Natural killer cell treated with Interleukin-12 subunit alpha and Interleukin-12 subunit beta and Interleukin-15 and Interleukin-18, amount 100 ng/mL, for 72 hours (primary cell): ENCODE measurements at regions not wholly inside any gene's neighbourhood (a gene's known extent, or its start where the extent isn't known, plus 50 kb on each side); places are given as distances from the start of the nearest gene placed in this dataset.

ENCODE experiments used
- ATAC-seq, 2 donors: fragments of 150-1000 bp; cut with Tn5 transposase in 1 of 2; sonication (Bioruptor Pico), chemical (Tn5 transposase) in 1 of 2; 2 replicates each; pipeline ENCODE4 v1.10.0; 2021
- DNase-seq: peaks from one replicate; pipeline ENCODE4 v3.0.0; 2022; ENCODE audit warnings: low spot score
- H3K27ac Mint-ChIP-seq, 2 donors: 1 replicate in 1 of 2; 2 replicates in 1 of 2; pipeline ENCODE4 v1.8.0; 2022; ENCODE audit warnings: mixed read lengths in 2 of 2, mild to moderate bottlenecking in 1 of 2, moderate library complexity in 1 of 2
- H3K27me3 Mint-ChIP-seq, 2 donors: 1 replicate in 1 of 2; 2 replicates in 1 of 2; pipeline ENCODE4 v1.8.0; 2022; ENCODE audit warnings: mixed read lengths in 2 of 2
- H3K36me3 Mint-ChIP-seq: one replicate; pipeline ENCODE4 v1.8.0; 2022; ENCODE audit warnings: mixed read lengths
- H3K4me1 Mint-ChIP-seq, 2 donors: 1 replicate in 1 of 2; 2 replicates in 1 of 2; pipeline ENCODE4 v1.8.0; 2022; ENCODE audit warnings: low read depth in 2 of 2, mixed read lengths in 2 of 2, mild to moderate bottlenecking in 1 of 2
- H3K4me3 Mint-ChIP-seq: one replicate; pipeline ENCODE4 v1.8.0; 2022; ENCODE audit warnings: mixed read lengths
- H3K9me3 Mint-ChIP-seq: 2 replicates; pipeline ENCODE4 v1.8.0; 2022; ENCODE audit warnings: mixed read lengths

DNA sequence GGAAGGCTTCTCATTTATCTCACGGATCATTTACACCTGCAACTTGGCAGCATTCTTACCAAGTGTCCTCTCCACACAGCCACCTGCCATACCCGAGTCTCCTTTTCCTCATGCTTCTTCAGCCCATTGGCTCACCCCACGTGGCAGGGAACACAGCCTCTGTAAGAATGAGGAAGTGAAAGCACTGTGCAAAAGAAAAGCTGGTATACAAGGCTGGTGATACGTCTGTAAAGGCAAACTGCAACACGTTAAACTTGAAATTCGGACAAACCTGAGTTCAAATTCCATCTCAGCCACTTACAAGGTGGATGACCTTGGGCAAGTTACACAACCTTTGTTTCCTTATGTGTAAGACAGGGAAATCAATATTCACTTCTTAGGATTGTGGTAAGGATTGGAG lies 164.0 kb upstream of the RASGEF1B start:
- no peaks in the 10 kb centered on the region for H3K27me3 Mint-ChIP-seq
- H3K4me1 Mint-ChIP-seq = no peaks in the 10 kb centered on the region
- no peak overlapping the region for H3K27ac Mint-ChIP-seq
- H3K4me3 Mint-ChIP-seq = no peak overlapping the region
- DNase-seq (no peak), ATAC-seq (no peak)
- no peaks in the 10 kb centered on the region for H3K36me3 Mint-ChIP-seq
- H3K9me3 Mint-ChIP-seq = no peaks in the 10 kb centered on the region

DNA sequence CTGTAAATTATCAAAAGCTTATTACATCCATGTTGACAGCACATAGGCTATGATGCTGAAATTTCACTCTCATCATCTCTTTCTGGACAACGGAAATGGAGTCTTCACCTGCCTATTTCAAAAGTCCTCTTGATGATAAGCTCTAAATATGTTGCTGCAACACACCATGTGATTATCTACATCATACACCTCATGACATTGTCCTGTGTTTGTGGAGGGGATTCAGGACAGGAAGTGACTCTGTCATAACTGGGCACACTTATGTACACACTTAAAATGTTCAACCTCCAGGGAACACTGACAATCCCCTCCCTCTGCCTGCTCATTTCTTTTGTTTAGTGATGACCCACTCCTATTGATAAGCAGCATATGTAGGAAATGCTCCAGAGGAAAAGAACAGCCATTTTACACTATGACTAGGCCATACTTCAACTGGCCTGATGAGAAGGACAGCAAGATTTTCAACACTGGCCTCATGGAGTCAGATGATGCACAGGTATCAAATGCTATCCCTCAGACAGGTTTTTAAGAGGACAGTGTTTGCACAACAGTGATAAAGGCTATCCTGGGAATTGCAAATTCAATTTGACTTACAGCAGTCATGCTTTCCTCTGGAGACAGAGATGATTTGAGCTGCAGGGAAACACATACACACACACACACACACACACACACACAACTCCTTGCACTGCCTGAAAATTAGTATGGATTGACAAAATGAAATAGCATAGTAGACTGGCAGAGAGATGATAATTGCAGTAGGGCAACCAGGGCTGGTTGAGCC lies 163.3 kb upstream of the RASGEF1B start:
- H3K4me1 Mint-ChIP-seq = no peaks in the 10 kb centered on the region
- ATAC-seq = no peak
- DNase-seq = no peak
- H3K27ac Mint-ChIP-seq = no peak overlapping the region
- H3K9me3 Mint-ChIP-seq = no peaks in the 10 kb centered on the region
- no peaks in the 10 kb centered on the region for H3K27me3 Mint-ChIP-seq
- H3K36me3 Mint-ChIP-seq = no peaks in the 10 kb centered on the region
- no peak overlapping the region for H3K4me3 Mint-ChIP-seq

DNA sequence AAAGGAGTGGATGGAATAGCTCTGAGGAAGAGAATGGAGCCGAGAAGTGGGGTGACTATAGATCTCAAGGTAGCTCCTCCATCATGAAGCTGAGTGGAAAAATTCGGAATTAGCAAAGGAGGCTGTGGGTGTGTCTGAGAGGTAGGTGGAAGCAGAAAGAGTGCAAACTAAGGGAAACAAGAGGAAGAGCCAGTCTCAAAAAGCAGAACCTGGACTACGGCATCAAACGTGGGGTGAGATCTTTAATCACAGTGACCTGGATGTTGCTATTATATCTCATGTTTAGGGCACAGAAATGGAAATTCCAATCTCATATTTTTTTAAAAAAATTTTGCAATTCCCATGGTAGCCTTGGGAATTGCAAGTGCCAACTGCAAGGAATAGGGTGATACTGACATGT lies 162.5 kb upstream of the RASGEF1B start:
- Mint-ChIP-seq H3K4me1 (no peaks in the 10 kb centered on the region), H3K27me3 (no peaks in the 10 kb centered on the region), H3K36me3 (no peaks in the 10 kb centered on the region), H3K27ac (no peak overlapping the region), H3K9me3 (no peaks in the 10 kb centered on the region), H3K4me3 (no peak overlapping the region)
- DNase-seq = no peak
- no peak for ATAC-seq

DNA sequence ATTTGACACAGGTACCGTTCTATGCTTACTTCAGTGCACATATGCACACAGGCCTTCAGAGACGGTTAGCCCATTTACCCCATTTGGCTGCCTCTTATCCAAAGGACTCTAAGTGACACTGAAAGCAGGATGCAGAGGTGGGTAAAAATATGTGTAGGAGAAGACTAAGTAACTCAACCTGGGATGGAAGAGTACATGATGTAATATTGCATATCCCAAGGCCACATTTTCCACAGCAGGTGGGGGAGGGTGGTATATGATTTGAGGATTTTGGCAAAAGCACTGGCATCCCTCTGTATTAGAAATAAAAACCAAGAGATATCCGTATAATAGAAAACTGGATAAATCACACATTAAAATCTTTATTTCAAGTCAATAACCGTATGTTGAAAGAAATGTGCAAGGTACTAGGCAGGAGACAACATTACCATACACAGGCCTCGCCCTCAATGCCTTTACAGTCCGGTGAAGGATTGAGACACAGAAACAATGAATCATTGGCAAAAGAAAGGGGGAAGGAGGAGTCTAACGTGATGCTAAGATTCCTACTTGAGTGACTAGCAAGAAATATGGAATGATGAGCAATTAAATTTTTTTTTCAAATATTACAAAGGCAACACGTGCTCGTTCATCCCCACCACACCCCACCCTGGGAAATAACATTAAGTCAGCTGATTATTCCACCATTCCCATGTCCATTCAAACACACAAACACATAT lies 161.0 kb upstream of the RASGEF1B start:
- H3K9me3 Mint-ChIP-seq = no peaks in the 10 kb centered on the region
- H3K27ac Mint-ChIP-seq = no peak overlapping the region
- DNase-seq = no peak
- H3K4me3 Mint-ChIP-seq = no peak overlapping the region
- H3K36me3 Mint-ChIP-seq = no peaks in the 10 kb centered on the region
- ATAC-seq = no peak
- H3K27me3 Mint-ChIP-seq = no peaks in the 10 kb centered on the region
- H3K4me1 Mint-ChIP-seq = no peaks in the 10 kb centered on the region

DNA sequence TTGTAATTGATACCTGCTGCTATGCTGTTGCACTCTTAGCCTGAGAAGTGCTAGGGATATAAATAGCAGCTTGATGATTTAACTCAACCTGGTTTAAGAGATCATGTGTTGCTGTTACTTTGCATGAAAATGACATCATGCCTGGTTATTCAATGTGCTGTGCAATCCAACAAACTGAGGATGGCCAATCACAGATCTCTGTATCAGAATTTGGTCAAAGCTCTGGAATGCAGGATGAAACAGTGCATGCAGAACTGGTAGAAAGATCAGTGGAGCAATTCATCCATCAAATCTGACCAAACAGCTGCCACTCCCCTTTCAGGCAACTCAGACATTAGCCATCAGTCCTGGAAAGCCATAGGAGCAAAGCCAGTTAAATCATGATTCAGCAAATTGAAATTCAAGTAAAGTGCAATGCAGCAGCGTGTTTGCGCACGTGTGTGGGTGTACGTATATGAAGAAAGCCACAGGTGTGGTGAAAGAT lies 160.3 kb upstream of the RASGEF1B start:
- H3K4me1 Mint-ChIP-seq = no peaks in the 10 kb centered on the region
- no peaks in the 10 kb centered on the region for H3K9me3 Mint-ChIP-seq
- DNase-seq (no peak), ATAC-seq (no peak)
- no peaks in the 10 kb centered on the region for H3K27me3 Mint-ChIP-seq
- no peaks in the 10 kb centered on the region for H3K36me3 Mint-ChIP-seq
- no peak overlapping the region for H3K4me3 Mint-ChIP-seq
- no peak overlapping the region for H3K27ac Mint-ChIP-seq

DNA sequence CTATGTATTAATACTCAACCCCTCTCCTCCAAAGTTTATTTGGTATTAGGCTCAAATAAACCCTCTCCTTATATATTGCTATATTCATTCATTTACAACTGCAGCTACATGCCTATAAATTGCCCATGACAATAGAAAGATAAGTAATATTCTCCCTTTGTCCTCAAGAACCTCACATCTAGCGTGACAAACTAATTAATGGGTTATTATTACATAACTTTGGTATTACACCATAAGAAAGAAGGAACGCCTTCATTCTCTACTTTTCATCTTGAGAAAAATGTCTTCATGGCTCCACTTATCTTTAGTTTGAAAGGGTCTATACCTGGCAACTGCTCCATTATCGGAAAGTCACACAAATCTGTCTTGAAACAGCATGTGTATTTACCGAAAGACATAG lies 157.7 kb upstream of the RASGEF1B start:
- ATAC-seq (no peak), DNase-seq (no peak)
- H3K4me1 Mint-ChIP-seq = no peaks in the 10 kb centered on the region
- no peaks in the 10 kb centered on the region for H3K36me3 Mint-ChIP-seq
- H3K9me3 Mint-ChIP-seq = no peaks in the 10 kb centered on the region
- H3K27ac Mint-ChIP-seq = no peak overlapping the region
- no peaks in the 10 kb centered on the region for H3K27me3 Mint-ChIP-seq
- H3K4me3 Mint-ChIP-seq = no peak overlapping the region

DNA sequence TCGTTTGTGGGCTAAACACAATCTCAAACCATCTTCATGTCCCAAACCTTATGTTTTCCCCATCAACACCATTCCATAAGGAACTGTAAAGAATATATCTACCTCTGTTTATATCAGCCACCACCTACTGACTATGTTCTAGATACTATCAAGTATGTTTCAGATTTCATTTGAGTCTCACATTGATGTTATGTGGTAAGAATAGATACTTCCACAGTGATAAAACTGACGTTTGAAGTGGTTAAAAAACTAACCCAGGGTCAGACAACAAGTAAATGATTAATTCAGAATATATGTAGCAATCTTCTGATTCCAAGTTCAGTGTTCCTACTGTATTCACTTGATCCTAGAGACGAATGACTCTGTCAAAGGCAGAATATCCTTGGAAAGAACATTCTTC lies 156.8 kb upstream of the RASGEF1B start:
- Mint-ChIP-seq H3K4me1 (no peaks in the 10 kb centered on the region), H3K4me3 (no peak overlapping the region), H3K36me3 (no peaks in the 10 kb centered on the region), H3K27ac (no peak overlapping the region), H3K27me3 (no peaks in the 10 kb centered on the region), H3K9me3 (no peaks in the 10 kb centered on the region)
- DNase-seq (no peak), ATAC-seq (no peak)

DNA sequence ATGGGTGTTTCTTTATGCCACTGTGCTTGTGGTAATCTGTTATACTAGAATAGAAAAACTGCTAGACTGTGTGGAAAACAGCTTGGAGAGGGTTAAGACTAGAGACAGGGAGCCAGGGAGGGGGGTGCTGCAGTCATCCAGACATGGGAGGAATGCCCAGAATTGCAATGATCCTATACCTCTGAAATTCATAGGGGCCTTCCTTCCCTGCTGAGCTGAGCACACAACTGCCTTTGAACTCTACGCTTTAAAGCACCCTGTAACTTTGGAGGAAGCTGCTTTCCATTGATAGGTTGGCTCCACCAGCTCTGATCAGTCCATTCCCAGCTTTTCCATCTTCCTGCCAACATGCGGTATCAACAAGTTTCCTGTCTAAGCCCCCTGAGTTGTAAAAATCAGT lies 155.9 kb upstream of the RASGEF1B start:
- no peaks in the 10 kb centered on the region for H3K9me3 Mint-ChIP-seq
- H3K27me3 Mint-ChIP-seq = no peaks in the 10 kb centered on the region
- H3K27ac Mint-ChIP-seq = no peak overlapping the region
- DNase-seq (no peak), ATAC-seq (no peak)
- H3K36me3 Mint-ChIP-seq = no peaks in the 10 kb centered on the region
- no peak overlapping the region for H3K4me3 Mint-ChIP-seq
- no peaks in the 10 kb centered on the region for H3K4me1 Mint-ChIP-seq

DNA sequence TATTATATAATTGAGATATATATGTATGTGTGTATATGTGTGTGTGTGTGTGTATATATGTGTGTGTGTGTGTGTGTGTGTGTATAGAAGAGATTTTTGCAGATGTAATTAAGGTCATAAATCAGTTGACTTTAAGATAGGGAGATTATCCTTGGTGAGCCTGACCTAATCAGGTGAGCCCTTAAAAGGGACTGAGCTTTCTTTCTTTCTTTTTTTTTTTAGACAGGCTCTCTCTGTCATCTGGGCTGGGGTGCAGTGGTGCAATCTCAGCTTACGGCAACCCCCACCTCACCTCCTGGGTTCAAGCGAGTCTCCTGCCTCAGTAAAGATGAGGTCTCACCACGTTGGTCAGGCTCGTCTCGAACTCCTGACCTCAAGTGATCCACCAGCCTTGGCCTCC lies 155.1 kb upstream of the RASGEF1B start:
- Mint-ChIP-seq H3K27ac (no peak overlapping the region), H3K4me3 (no peak overlapping the region), H3K27me3 (no peaks in the 10 kb centered on the region), H3K4me1 (no peaks in the 10 kb centered on the region), H3K36me3 (no peaks in the 10 kb centered on the region), H3K9me3 (no peaks in the 10 kb centered on the region)
- DNase-seq (no peak), ATAC-seq (no peak)

DNA sequence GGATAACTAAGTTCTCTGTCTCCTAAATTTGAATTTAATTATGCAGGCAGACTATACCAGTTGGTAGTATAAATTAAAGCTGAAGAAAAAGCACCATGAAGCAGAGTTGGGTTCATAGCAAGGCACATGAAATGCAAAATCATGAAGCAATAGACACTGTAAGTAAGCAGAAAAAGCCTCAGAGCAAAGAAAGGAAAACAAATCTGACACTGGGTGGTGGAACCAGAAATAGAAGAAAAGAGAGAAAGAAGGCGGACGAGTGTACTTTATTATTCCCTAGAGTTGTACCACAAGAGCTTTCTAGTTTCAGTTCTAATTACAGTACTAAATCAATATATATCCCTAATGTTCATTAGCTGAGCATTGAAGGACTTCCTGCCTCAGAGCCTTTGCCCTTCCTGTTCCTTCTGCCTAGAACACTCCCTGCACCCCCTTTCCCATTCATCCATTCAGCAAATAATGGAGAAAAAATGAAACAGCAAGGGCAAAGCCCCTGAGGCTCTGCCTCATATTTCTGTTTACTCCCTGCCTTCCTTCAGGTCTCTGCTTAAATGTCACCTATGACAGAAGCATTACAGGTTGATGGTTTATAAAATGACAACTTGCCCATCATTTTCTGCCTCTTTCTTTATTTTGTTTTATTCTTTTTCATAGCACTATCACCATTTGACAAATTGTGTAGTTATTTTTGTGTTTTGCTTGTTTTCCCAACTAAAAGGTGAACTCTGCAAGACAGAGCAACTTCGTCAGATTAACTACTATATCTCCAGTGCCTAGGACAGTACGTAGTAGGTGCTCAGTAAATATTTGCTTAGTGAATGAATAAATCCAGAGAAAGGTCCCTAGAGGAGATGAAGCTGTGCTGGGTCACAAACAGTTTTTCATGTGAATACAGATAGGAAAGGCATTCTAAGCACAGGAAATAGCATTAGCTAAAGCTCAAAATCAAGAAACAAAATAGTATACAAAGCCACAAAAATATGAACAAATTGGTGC lies 154.0 kb upstream of the RASGEF1B start:
- Mint-ChIP-seq H3K27ac (no peak overlapping the region), H3K9me3 (no peaks in the 10 kb centered on the region), H3K4me3 (no peak overlapping the region), H3K36me3 (no peaks in the 10 kb centered on the region), H3K4me1 (no peaks in the 10 kb centered on the region), H3K27me3 (no peaks in the 10 kb centered on the region)
- ATAC-seq (no peak), DNase-seq (no peak)

DNA sequence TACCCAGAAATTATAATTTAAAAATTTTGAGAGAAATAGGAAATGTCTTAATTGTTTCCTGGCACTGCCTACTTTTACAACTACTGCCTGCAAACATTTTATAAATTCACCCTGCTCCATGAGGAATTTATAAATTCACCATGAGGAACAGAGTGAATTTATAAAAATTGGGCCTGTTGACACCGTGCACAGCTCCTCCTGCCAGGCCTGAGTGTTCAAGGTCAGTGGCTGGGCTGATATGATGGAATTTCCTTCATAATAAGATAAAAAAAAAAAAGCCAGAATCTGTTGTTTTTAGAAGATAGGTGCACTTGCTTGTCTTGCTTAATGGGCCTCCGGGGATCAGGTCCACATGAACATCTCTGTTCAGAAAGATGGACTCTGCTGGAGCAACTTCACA lies 151.7 kb upstream of the RASGEF1B start:
- ATAC-seq (no peak), DNase-seq (no peak)
- Mint-ChIP-seq H3K36me3 (no peaks in the 10 kb centered on the region), H3K4me3 (no peak overlapping the region), H3K27me3 (no peaks in the 10 kb centered on the region), H3K27ac (no peak overlapping the region), H3K4me1 (no peaks in the 10 kb centered on the region), H3K9me3 (no peaks in the 10 kb centered on the region)

DNA sequence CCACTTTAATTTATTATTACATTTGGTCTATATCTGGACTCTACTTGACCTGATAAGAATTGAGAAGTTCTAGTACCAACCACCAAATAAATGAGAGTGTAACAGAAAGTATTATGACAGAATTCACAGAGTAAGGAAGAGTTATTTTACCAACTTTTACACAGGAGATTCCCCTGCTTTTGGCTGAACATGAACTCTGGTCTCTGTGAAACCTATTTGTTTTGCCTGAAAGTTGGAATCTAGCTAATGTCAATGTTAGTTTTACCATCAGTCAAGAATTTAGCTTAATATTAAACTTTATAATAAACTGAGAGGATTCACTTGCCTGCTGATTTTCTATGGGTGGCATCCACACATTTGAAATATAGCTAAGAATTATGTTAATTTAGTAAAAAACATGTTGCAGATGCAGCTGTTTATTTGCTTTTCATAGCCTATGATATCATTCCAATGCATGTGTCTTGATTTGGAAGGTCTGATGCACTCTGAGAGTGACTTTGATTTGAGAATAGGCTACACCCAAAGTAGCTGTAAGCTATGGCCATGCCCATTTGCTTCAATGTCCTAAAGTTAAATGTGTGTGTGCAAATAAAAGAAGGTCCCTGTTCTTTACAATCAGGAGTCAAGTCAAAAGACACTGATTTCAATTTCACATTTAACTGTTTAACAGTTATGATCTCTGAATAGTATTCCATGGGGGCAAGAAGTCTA lies 150.9 kb upstream of the RASGEF1B start:
- no peaks in the 10 kb centered on the region for H3K9me3 Mint-ChIP-seq
- H3K27me3 Mint-ChIP-seq = no peaks in the 10 kb centered on the region

DNA sequence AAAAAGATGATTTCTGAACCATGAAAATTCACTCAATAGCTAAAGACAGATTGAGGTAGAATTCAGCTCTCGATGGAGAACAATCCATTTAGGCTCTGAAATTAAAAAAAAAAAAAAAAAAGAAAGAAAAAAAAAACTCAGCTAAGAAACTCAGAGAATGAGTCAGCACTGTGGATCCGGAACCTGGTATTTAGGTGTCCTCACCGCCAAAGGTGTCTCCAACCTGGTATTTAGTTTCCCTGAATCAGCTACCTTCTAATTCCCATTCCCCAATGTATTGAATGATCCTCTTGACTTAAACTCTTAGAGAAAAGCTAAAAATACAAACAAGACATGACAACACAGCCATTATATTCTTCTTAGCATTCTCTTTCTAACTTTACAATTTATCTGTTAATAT lies 150.3 kb upstream of the RASGEF1B start:
- Mint-ChIP-seq H3K9me3 (no peaks in the 10 kb centered on the region), H3K27me3 (no peaks in the 10 kb centered on the region), H3K27ac (no peak overlapping the region), H3K36me3 (no peaks in the 10 kb centered on the region), H3K4me3 (no peak overlapping the region), H3K4me1 (no peaks in the 10 kb centered on the region)
- ATAC-seq (no peak), DNase-seq (no peak)

More for the DNA sequence above, 150.9 kb upstream of the RASGEF1B start:
- no peaks in the 10 kb centered on the region for H3K36me3 Mint-ChIP-seq
- no peak overlapping the region for H3K4me3 Mint-ChIP-seq
- no peak overlapping the region for H3K27ac Mint-ChIP-seq
- no peak for ATAC-seq
- H3K4me1 Mint-ChIP-seq = no peaks in the 10 kb centered on the region
- no peak for DNase-seq
